Neuronal stem cell (in vitro differentiated cells): ENCODE measurements at regions not wholly inside any gene's neighbourhood (a gene's known extent, or its start where the extent isn't known, plus 50 kb on each side); places are given as distances from the start of the nearest gene placed in this dataset.
"Not testable (repeated sequence)": the region's sequence is repeated elsewhere in the genome, so short reads cannot be mapped to it uniquely, and the experiment has no call there.

ENCODE experiments used
- DNase-seq: peaks from one replicate; pipeline ENCODE4 v3.0.0-alpha.2; 2013; ENCODE audit warnings: low spot score
- H2AFZ ChIP-seq: one replicate; pipeline ENCODE4 v1.6.1; 2013; ENCODE audit warnings: mild to moderate bottlenecking, low read length, inconsistent platforms
- H2AK5ac ChIP-seq: 2 replicates; pipeline ENCODE4 v1.6.1; 2013; ENCODE audit warnings: low read depth, mild to moderate bottlenecking, inconsistent platforms, low read length, moderate library complexity, mixed read lengths
- H2BK120ac ChIP-seq: 2 replicates; pipeline ENCODE4 v1.6.1; 2013; ENCODE audit warnings: low read depth, mild to moderate bottlenecking, inconsistent platforms, low read length, moderate library complexity, mixed read lengths
- H2BK12ac ChIP-seq: one replicate; pipeline ENCODE4 v1.6.1; 2013; ENCODE audit warnings: low read length, inconsistent platforms
- H2BK15ac ChIP-seq: 2 replicates; pipeline ENCODE4 v1.6.1; 2013; ENCODE audit warnings: mild to moderate bottlenecking, low read length, inconsistent platforms, mixed read lengths
- H2BK5ac ChIP-seq: one replicate; pipeline ENCODE4 v1.6.1; 2013; ENCODE audit warnings: inconsistent platforms, mild to moderate bottlenecking, low read length, moderate library complexity
- H3K14ac ChIP-seq: one replicate; pipeline ENCODE4 v1.6.1; 2013; ENCODE audit warnings: low read length, inconsistent platforms
- H3K18ac ChIP-seq: 2 replicates; pipeline ENCODE4 v1.6.1; 2013; ENCODE audit warnings: low read length, inconsistent platforms
- H3K23ac ChIP-seq: 2 replicates; pipeline ENCODE4 v1.6.1; 2013; ENCODE audit warnings: low read depth, mild to moderate bottlenecking, mixed read lengths, low read length, inconsistent platforms; ENCODE audit not compliant: poor library complexity
- H3K27ac ChIP-seq: replicated peaks from 3 replicates; pipeline ENCODE4 v1.5.1; 2013; ENCODE audit warnings: low read length, inconsistent platforms
- H3K27me3 ChIP-seq, 3 experiments: 2 replicates each; pipeline ENCODE4 v1.6.1; 2013; ENCODE audit warnings: low read length in 3 of 3, mild to moderate bottlenecking in 2 of 3, inconsistent platforms in 1 of 3, low read depth in 1 of 3, mixed read lengths in 1 of 3, moderate library complexity in 1 of 3; ENCODE audit not compliant: control insufficient read depth in 3 of 3, insufficient read depth in 3 of 3
- H3K36me3 ChIP-seq, 2 donors: replicated peaks in 1 of 2; 2 replicates each; pipeline ENCODE4 v1.6.1; 2013; ENCODE audit warnings: low read length in 2 of 2; ENCODE audit not compliant: control insufficient read depth in 2 of 2, insufficient read depth in 2 of 2
- H3K4ac ChIP-seq: 2 replicates; pipeline ENCODE4 v1.6.1; 2013; ENCODE audit warnings: inconsistent platforms, mild to moderate bottlenecking, low read length, moderate library complexity
- H3K4me1 ChIP-seq, 2 donors: 1 replicate in 1 of 2; 2 replicates in 1 of 2; pipeline ENCODE4 v1.6.1; 2013; ENCODE audit warnings: low read length in 2 of 2, low read depth in 1 of 2; ENCODE audit not compliant: control insufficient read depth in 2 of 2, insufficient read depth in 1 of 2
- H3K4me2 ChIP-seq: one replicate; pipeline ENCODE4 v1.6.1; 2013; ENCODE audit warnings: mild to moderate bottlenecking, low read length, inconsistent platforms; ENCODE audit not compliant: insufficient read depth, poor library complexity, severe bottlenecking
- H3K4me3 ChIP-seq, 2 donors: 2 replicates each; pipeline ENCODE4 v1.5.1; 2013; ENCODE audit warnings: low read length in 2 of 2, mild to moderate bottlenecking in 2 of 2, inconsistent platforms in 1 of 2, moderate library complexity in 1 of 2
- H3K79me1 ChIP-seq: one replicate; pipeline ENCODE4 v1.6.1; 2013; ENCODE audit warnings: low read depth, mild to moderate bottlenecking, inconsistent platforms, low read length, moderate library complexity
- H3K9ac ChIP-seq: one replicate; pipeline ENCODE4 v1.6.1; 2013; ENCODE audit warnings: mild to moderate bottlenecking, low read depth, low read length, inconsistent platforms; ENCODE audit not compliant: poor library complexity
- H3K9me3 ChIP-seq, 2 donors: replicated peaks in 1 of 2; 2 replicates each; pipeline versions ENCODE3 to v1.6.1; 2013; ENCODE audit warnings: low read length in 2 of 2, mild to moderate bottlenecking in 2 of 2, inconsistent platforms in 1 of 2, low read depth in 1 of 2, mixed read lengths in 1 of 2, moderate library complexity in 1 of 2; ENCODE audit not compliant: control insufficient read depth in 2 of 2, insufficient read depth in 1 of 2
- H4K8ac ChIP-seq: one replicate; pipeline ENCODE4 v1.6.1; 2013; ENCODE audit warnings: low read depth, mild to moderate bottlenecking, inconsistent platforms, low read length, moderate library complexity
- H4K91ac ChIP-seq: one replicate; pipeline ENCODE4 v1.6.1; 2013; ENCODE audit warnings: low read length, low read depth, mild to moderate bottlenecking, inconsistent platforms; ENCODE audit not compliant: poor library complexity
- WGBS, 2 donors: extraction: QIAGEN DNeasy Blood & Tissue Kit; methylation state at CpG; one replicate each; pipeline ENCODE4 v1.1.7; 2013; ENCODE audit warnings: missing lambda C conversion rate in 2 of 2, mixed read lengths in 1 of 2; ENCODE audit not compliant: insufficient read length in 2 of 2, insufficient replicate concordance in 1 of 2; ENCODE audit errors: extremely low coverage in 2 of 2; 5-methylcytosine and 5-hydroxymethylcytosine counted together

GRCh38 chr17:31717251-31717650 lies 141.8 kb downstream of the COPRS start:
- not testable (repeated sequence) for H3K4me1 ChIP-seq, H2AFZ ChIP-seq, H3K9me3 ChIP-seq, H2BK5ac ChIP-seq, H3K36me3 ChIP-seq, H4K91ac ChIP-seq, H3K27ac ChIP-seq, H3K14ac ChIP-seq, H2BK120ac ChIP-seq, H4K8ac ChIP-seq, H3K4me3 ChIP-seq, DNase-seq, H3K4ac ChIP-seq, H3K9ac ChIP-seq, H2AK5ac ChIP-seq, H3K23ac ChIP-seq, H3K27me3 ChIP-seq, H3K79me1 ChIP-seq, H3K18ac ChIP-seq, H3K4me2 ChIP-seq, H2BK15ac ChIP-seq, H2BK12ac ChIP-seq
- WGBS, 2 donors, result no CpG with 5 or more reads among the region's 6 CpGs

- H3K27ac ChIP-seq, result no peak overlapping the region
- H2AK5ac ChIP-seq, result no peak overlapping the region
- peak overlapping the region; percentile 23 for H4K8ac ChIP-seq
- no peak overlapping the region for H4K91ac ChIP-seq
- no peaks in the 10 kb centered on the region for H3K36me3 ChIP-seq
- H3K9me3 ChIP-seq, result no peaks in the 10 kb centered on the region
- H2BK5ac ChIP-seq, result no peak overlapping the region
- H3K23ac ChIP-seq, result no peak overlapping the region
- no peak overlapping the region for H2BK15ac ChIP-seq
- WGBS, 2 donors, result no CpG with 5 or more reads among the region's 5 CpGs
- no peaks in the 10 kb centered on the region for H3K27me3 ChIP-seq
- no peak overlapping the region for H2BK12ac ChIP-seq
- no peak overlapping the region for H2BK120ac ChIP-seq
- no peak overlapping the region for H3K4me3 ChIP-seq
- H3K14ac ChIP-seq, result no peak overlapping the region
- H3K4me2 ChIP-seq, result no peak overlapping the region
- H3K9ac ChIP-seq, result no peak overlapping the region
- no peak for DNase-seq
- H3K4ac ChIP-seq, result no peak overlapping the region
- no peak overlapping the region for H3K18ac ChIP-seq
- no peaks in the 10 kb centered on the region for H3K4me1 ChIP-seq
- H3K79me1 ChIP-seq, result no peaks in the 10 kb centered on the region
- H2AFZ ChIP-seq, result no peak overlapping the region
Observed at GRCh38 chr17:31715446-31715845, 143.6 kb downstream of the COPRS start.

GRCh38 chr17:31704483-31704882 lies 154.6 kb downstream of the COPRS start:
- Histone ChIP-seq H4K8ac (no peak overlapping the region), H2BK12ac (no peak overlapping the region), H3K9ac (no peak overlapping the region), H2AFZ (no peak overlapping the region), H3K4me3 (no peak overlapping the region), H4K91ac (no peak overlapping the region), H3K4ac (no peak overlapping the region), H3K23ac (no peak overlapping the region), H2BK120ac (no peak overlapping the region), H3K27ac (no peak overlapping the region), H3K9me3 (peaks cover 0 to under 1% of the 10 kb centered on the region in 2 donors), H3K4me2 (no peak overlapping the region), H3K18ac (peak overlapping the region; percentile 11), H3K27me3 (peaks cover 0 to 4% (median 0%) of the 10 kb centered on the region in 3 experiments), H2AK5ac (no peak overlapping the region), H3K79me1 (no peaks in the 10 kb centered on the region), H3K14ac (no peak overlapping the region), H2BK5ac (no peak overlapping the region), H3K4me1 (no peaks in the 10 kb centered on the region), H3K36me3 (no peaks in the 10 kb centered on the region), H2BK15ac (no peak overlapping the region)
- no peak for DNase-seq
- WGBS, 2 donors, result no CpG with 5 or more reads among the region's 10 CpGs

DNA sequence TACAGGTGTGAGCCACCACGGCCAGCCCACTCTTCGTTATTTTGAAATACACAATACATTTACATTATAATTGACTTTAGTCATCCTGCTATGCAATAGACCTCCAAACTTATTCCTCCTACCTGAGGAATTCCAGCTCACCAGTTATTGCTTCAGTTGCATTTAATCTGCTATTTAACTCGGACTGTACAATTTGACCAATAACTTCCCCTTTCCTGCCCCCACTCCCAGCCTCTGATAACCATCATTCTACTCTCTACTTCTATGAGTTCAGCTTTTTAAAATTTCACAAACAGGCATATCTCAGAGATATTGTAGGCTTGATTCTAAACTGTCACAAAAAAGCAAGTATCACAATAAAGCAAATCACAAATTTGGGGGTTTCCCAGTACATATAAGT lies 157.0 kb downstream of the COPRS start:
- Histone ChIP-seq H3K27ac (no peak overlapping the region), H3K9me3 (no peaks in the 10 kb centered on the region), H3K23ac (no peak overlapping the region), H2BK15ac (no peak overlapping the region), H3K4me2 (no peak overlapping the region), H3K4me1 (peaks cover 0 to under 1% of the 10 kb centered on the region in 2 donors), H3K4ac (no peak overlapping the region), H3K4me3 (no peak overlapping the region), H2AFZ (no peak overlapping the region), H2AK5ac (no peak overlapping the region), H2BK5ac (no peak overlapping the region), H2BK120ac (no peak overlapping the region), H4K91ac (no peak overlapping the region), H3K79me1 (no peaks in the 10 kb centered on the region), H3K36me3 (no peaks in the 10 kb centered on the region), H3K18ac (no peak overlapping the region), H3K27me3 (peaks cover 0 to 12% (median 0%) of the 10 kb centered on the region in 3 experiments), H3K14ac (no peak overlapping the region), H2BK12ac (no peak overlapping the region), H3K9ac (no peak overlapping the region), H4K8ac (no peak overlapping the region)
- no CpG with 5 or more reads among the region's 3 CpGs for WGBS, 2 donors
- no peak for DNase-seq
